Tibial artery (tissue), 4 donors: ENCODE measurements at regions not wholly inside any gene's neighbourhood (a gene's known extent, or its start where the extent isn't known, plus 50 kb on each side); places are given as distances from the start of the nearest gene placed in this dataset.

Experiments
- DNase-seq, 2 donors: peaks; one replicate each; pipeline ENCODE4 v3.0.0-alpha.2; 2019
- H3K27ac ChIP-seq, 2 donors: fragments of 200-600 bp; sonication (generic) in 1 of 2; 1 replicate in 1 of 2; 2 replicates in 1 of 2; pipeline ENCODE4 v1.5.1; 2018 to 2019; ENCODE audit warnings: mild to moderate bottlenecking in 1 of 2
- H3K27me3 ChIP-seq, 2 donors: fragments of 200-600 bp; sonication (generic) in 1 of 2; one replicate each; pipeline versions ENCODE4 v1.5.1 to v1.6.0; 2016 to 2019
- H3K36me3 ChIP-seq, 3 donors: fragments of 200-600 bp; sonication (generic) in 2 of 3; one replicate each; pipeline ENCODE4 v1.5.1; 2016 to 2019; ENCODE audit warnings: mild to moderate bottlenecking in 2 of 3
- H3K4me1 ChIP-seq, 4 donors: fragments of 200-600 bp; sonication (generic) in 2 of 4; 1 replicate in 3 of 4; 2 replicates in 1 of 4; pipeline ENCODE4 v1.5.1; 2016 to 2019
- H3K4me3 ChIP-seq, 2 donors: fragments of 200-600 bp; sonication (generic) in 1 of 2; 1 replicate in 1 of 2; 2 replicates in 1 of 2; pipeline ENCODE4 v1.5.1; 2018 to 2019; ENCODE audit warnings: mild to moderate bottlenecking in 2 of 2
- H3K9me3 ChIP-seq, 3 donors: fragments of 200-600 bp; sonication (generic) in 1 of 3; one replicate each; pipeline ENCODE4 v1.5.1; 2016 to 2019
- CTCF ChIP-seq, 2 experiments: fragments of 200-600 bp in 1 of 2; fragments of 450-650 bp in 1 of 2; IDR thresholded peaks; one replicate each; pipeline ENCODE4 v1.5.1; 2017 to 2019; ENCODE audit warnings: antibody characterized with exemption in 2 of 2, mild to moderate bottlenecking in 1 of 2, moderate library complexity in 1 of 2
- intact Hi-C: fragments of 100-400 bp; cut with DNase I; formaldehyde crosslinking; loops from one replicate; pipeline ENCODE4 v1.15.0; 2023; ENCODE audit warnings: low total_unique reads

GRCh38 chr18:76230791-76231190, 264.3 kb downstream of the ZNF516 start:
- Histone ChIP-seq H3K27me3 (no peaks in the 10 kb centered on the region), H3K27ac (no peak overlapping the region), H3K9me3 (no peaks in the 10 kb centered on the region), H3K4me1 (peaks cover 0 to 4% (median 2%) of the 10 kb centered on the region in 4 donors), H3K36me3 (no peaks in the 10 kb centered on the region), H3K4me3 (no peak overlapping the region)
- no peak for TF ChIP-seq CTCF (IDR thresholded peaks at IDR 0.05)
- intact Hi-C loops = no loop called here
- no peak for DNase-seq

GRCh38 chr18:76228716-76229115, 266.3 kb downstream of the ZNF516 start:
- H3K36me3 ChIP-seq = no peaks in the 10 kb centered on the region
- no peaks in the 10 kb centered on the region for H3K4me1 ChIP-seq
- DNase-seq = no peak
- intact Hi-C loops = no loop called here
- H3K4me3 ChIP-seq = no peak overlapping the region
- no peaks in the 10 kb centered on the region for H3K9me3 ChIP-seq
- H3K27ac ChIP-seq = no peak overlapping the region
- no peak for TF ChIP-seq CTCF (IDR thresholded peaks at IDR 0.05)
- no peaks in the 10 kb centered on the region for H3K27me3 ChIP-seq

GRCh38 chr18:76227759-76228158, 267.3 kb downstream of the ZNF516 start:
- no peaks in the 10 kb centered on the region for H3K27me3 ChIP-seq
- TF ChIP-seq CTCF (IDR thresholded peaks at IDR 0.05) = no peak
- no peaks in the 10 kb centered on the region for H3K9me3 ChIP-seq
- no peak for DNase-seq
- no peak overlapping the region for H3K27ac ChIP-seq
- H3K4me1 ChIP-seq = no peaks in the 10 kb centered on the region
- no peaks in the 10 kb centered on the region for H3K36me3 ChIP-seq
- intact Hi-C loops = no loop called here
- no peak overlapping the region for H3K4me3 ChIP-seq

GRCh38 chr18:76223403-76223802, 271.6 kb downstream of the ZNF516 start:
- Histone ChIP-seq H3K9me3 (no peaks in the 10 kb centered on the region), H3K27ac (no peak overlapping the region), H3K4me1 (no peaks in the 10 kb centered on the region), H3K4me3 (no peak overlapping the region), H3K36me3 (no peaks in the 10 kb centered on the region), H3K27me3 (no peaks in the 10 kb centered on the region)
- no peak for DNase-seq
- no peak for TF ChIP-seq CTCF (IDR thresholded peaks at IDR 0.05)
- intact Hi-C loops = no loop called here

GRCh38 chr18:76219023-76219422, 276.0 kb downstream of the ZNF516 start:
- Histone ChIP-seq H3K27me3 (no peaks in the 10 kb centered on the region), H3K4me3 (no peak overlapping the region), H3K4me1 (no peaks in the 10 kb centered on the region), H3K27ac (no peak overlapping the region), H3K36me3 (no peaks in the 10 kb centered on the region), H3K9me3 (no peaks in the 10 kb centered on the region)
- no peak for DNase-seq
- no peak for TF ChIP-seq CTCF (IDR thresholded peaks at IDR 0.05)
- intact Hi-C loops = no loop called here

GRCh38 chr18:76216096-76216495, 278.9 kb downstream of the ZNF516 start:
- no peak for DNase-seq
- Histone ChIP-seq H3K27me3 (peaks cover 0 to under 1% of the 10 kb centered on the region in 2 donors), H3K36me3 (no peaks in the 10 kb centered on the region), H3K27ac (no peak overlapping the region), H3K4me3 (no peak overlapping the region), H3K9me3 (no peaks in the 10 kb centered on the region), H3K4me1 (no peaks in the 10 kb centered on the region)
- TF ChIP-seq CTCF (IDR thresholded peaks at IDR 0.05) = no peak
- intact Hi-C loops = no loop called here
